ENCODE measurements at regions not wholly inside any gene's neighbourhood (a gene's known extent, or its start where the extent isn't known, plus 50 kb on each side); places are given as distances from the start of the nearest gene placed in this dataset.

DNA sequence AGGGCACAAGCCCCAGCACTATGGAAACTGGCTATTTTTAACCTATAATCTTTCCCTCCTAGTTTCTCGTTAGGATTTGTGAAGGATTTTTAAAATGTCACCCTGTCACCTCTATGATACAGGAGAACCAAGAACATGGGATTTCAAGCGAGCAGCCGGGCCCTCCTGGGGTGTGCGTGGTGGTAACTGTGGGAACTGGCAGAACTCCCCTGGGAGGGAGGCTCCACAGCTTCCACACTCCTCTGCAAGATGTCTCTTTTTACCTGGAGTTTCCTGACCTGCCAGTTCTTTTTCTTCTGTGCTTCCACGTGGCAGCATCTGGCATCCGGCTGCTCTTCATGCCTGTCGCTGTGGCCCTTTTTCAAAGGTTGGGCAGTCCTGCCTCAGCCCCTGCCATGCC is 386.3 kb upstream of the MYT1L start:
- TF ChIP-seq, protein P1, sequence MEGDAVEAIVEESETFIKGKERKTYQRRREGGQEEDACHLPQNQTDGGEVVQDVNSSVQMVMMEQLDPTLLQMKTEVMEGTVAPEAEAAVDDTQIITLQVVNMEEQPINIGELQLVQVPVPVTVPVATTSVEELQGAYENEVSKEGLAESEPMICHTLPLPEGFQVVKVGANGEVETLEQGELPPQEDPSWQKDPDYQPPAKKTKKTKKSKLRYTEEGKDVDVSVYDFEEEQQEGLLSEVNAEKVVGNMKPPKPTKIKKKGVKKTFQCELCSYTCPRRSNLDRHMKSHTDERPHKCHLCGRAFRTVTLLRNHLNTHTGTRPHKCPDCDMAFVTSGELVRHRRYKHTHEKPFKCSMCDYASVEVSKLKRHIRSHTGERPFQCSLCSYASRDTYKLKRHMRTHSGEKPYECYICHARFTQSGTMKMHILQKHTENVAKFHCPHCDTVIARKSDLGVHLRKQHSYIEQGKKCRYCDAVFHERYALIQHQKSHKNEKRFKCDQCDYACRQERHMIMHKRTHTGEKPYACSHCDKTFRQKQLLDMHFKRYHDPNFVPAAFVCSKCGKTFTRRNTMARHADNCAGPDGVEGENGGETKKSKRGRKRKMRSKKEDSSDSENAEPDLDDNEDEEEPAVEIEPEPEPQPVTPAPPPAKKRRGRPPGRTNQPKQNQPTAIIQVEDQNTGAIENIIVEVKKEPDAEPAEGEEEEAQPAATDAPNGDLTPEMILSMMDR (IDR thresholded peaks at IDR 0.05 in 4 of 5, conservative IDR thresholded peaks at IDR 0.05 in 1 of 5) = no peak
- TF ChIP-seq POLR2A (IDR thresholded peaks at IDR 0.05) = no peak

Data from gastrocnemius medialis (tissue), 4 donors.